B cell (primary cell): ENCODE measurements at regions not wholly inside any gene's neighbourhood (a gene's known extent, or its start where the extent isn't known, plus 50 kb on each side); places are given as distances from the start of the nearest gene placed in this dataset.

Source experiments
- EZH2 ChIP-seq: IDR thresholded peaks from 2 replicates; pipeline ENCODE4 v1.6.1; 2012; ENCODE audit warnings: borderline replicate concordance, low read depth, mild to moderate bottlenecking, moderate library complexity, low read length; ENCODE audit not compliant: insufficient read depth, poor library complexity, severe bottlenecking
- TF ChIP-seq, protein P1 (sequence below): fragments of 200-600 bp; IDR thresholded peaks from one replicate; pipeline ENCODE4 v1.8.0; 2022; ENCODE audit warnings: antibody characterized with exemption, mild to moderate bottlenecking

DNA sequence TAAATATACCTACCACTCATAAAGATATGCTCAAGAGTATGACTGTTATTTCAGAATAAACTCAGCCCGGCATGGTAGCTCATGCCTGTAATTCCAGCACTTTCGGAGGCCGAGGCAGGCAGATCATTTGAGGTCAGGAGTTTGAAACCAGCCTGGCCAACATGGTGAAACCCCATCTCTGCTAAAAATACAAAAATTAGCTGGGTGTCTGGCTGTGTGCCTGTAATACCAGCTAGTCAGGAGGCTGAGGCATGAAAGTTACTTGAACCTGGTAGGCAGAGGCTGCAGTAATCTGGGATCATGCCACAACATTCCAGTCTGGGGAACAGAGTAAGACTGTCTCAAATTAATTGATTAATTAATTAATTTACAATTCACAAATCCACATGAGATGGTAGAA lies 208.2 kb upstream of the PDGFD start:
- TF ChIP-seq, protein P1, sequence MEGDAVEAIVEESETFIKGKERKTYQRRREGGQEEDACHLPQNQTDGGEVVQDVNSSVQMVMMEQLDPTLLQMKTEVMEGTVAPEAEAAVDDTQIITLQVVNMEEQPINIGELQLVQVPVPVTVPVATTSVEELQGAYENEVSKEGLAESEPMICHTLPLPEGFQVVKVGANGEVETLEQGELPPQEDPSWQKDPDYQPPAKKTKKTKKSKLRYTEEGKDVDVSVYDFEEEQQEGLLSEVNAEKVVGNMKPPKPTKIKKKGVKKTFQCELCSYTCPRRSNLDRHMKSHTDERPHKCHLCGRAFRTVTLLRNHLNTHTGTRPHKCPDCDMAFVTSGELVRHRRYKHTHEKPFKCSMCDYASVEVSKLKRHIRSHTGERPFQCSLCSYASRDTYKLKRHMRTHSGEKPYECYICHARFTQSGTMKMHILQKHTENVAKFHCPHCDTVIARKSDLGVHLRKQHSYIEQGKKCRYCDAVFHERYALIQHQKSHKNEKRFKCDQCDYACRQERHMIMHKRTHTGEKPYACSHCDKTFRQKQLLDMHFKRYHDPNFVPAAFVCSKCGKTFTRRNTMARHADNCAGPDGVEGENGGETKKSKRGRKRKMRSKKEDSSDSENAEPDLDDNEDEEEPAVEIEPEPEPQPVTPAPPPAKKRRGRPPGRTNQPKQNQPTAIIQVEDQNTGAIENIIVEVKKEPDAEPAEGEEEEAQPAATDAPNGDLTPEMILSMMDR = no peak
- TF ChIP-seq EZH2 = no peak
